H9 (cell line): ENCODE measurements at regions not wholly inside any gene's neighbourhood (a gene's known extent, or its start where the extent isn't known, plus 50 kb on each side); places are given as distances from the start of the nearest gene placed in this dataset.

ENCODE experiments used
- DNase-seq: peaks from one replicate; pipeline ENCODE4 v3.0.0-alpha.2; 2017
- H2AFZ ChIP-seq: one replicate; pipeline ENCODE4 v1.6.1; 2013; ENCODE audit warnings: mild to moderate bottlenecking, low read length, control low read depth, moderate library complexity
- H2AK5ac ChIP-seq: 2 replicates; pipeline ENCODE4 v1.6.1; 2013; ENCODE audit warnings: low read length, control low read depth, mixed read lengths; ENCODE audit not compliant: insufficient read length
- H2BK120ac ChIP-seq: one replicate; pipeline ENCODE4 v1.6.1; 2013; ENCODE audit warnings: low read depth, mild to moderate bottlenecking, low read length, control low read depth, inconsistent platforms; ENCODE audit not compliant: poor library complexity, severe bottlenecking
- H2BK12ac ChIP-seq: 2 replicates; pipeline ENCODE4 v1.6.1; 2013; ENCODE audit warnings: low read length, control low read depth, mixed read lengths, low read depth; ENCODE audit not compliant: insufficient read length
- H2BK15ac ChIP-seq: 2 replicates; pipeline ENCODE4 v1.6.1; 2013; ENCODE audit warnings: low read depth, low read length, control low read depth
- H2BK20ac ChIP-seq: one replicate; pipeline ENCODE4 v1.6.1; 2013; ENCODE audit warnings: low read depth, mild to moderate bottlenecking, low read length, control low read depth, inconsistent platforms; ENCODE audit not compliant: poor library complexity, severe bottlenecking
- H2BK5ac ChIP-seq: 2 replicates; pipeline ENCODE4 v1.6.1; 2013; ENCODE audit warnings: low read length, control low read depth, mixed read lengths; ENCODE audit not compliant: insufficient read length
- H3K14ac ChIP-seq: 2 replicates; pipeline ENCODE4 v1.6.1; 2013; ENCODE audit warnings: low read length, control low read depth; ENCODE audit not compliant: insufficient read depth
- H3K18ac ChIP-seq: 2 replicates; pipeline ENCODE4 v1.6.1; 2013; ENCODE audit warnings: low read depth, mild to moderate bottlenecking, mixed read lengths, low read length, control low read depth; ENCODE audit not compliant: insufficient read length
- H3K23ac ChIP-seq: 2 replicates; pipeline ENCODE4 v1.6.1; 2013; ENCODE audit warnings: low read length, control low read depth, mixed read lengths, low read depth; ENCODE audit not compliant: insufficient read length
- H3K23me2 ChIP-seq: 2 replicates; pipeline ENCODE4 v1.6.1; 2013; ENCODE audit warnings: low read depth, mild to moderate bottlenecking, mixed read lengths, low read length, control low read depth; ENCODE audit not compliant: insufficient read length, poor library complexity, severe bottlenecking
- H3K27ac ChIP-seq: 2 replicates; pipeline ENCODE4 v1.5.1; 2013; ENCODE audit warnings: low read length, control low read depth, mixed read lengths, low read depth; ENCODE audit not compliant: insufficient read length
- H3K27me3 ChIP-seq: 2 replicates; pipeline ENCODE4 v1.6.1; 2013; ENCODE audit warnings: low read length, control low read depth, inconsistent platforms; ENCODE audit not compliant: insufficient read depth
- H3K4ac ChIP-seq: 2 replicates; pipeline ENCODE4 v1.6.1; 2013; ENCODE audit warnings: low read depth, mild to moderate bottlenecking, control low read depth, inconsistent platforms, low read length, moderate library complexity
- H3K4me1 ChIP-seq: 2 replicates; pipeline ENCODE4 v1.6.1; 2013; ENCODE audit warnings: low read length, control low read depth, inconsistent platforms; ENCODE audit not compliant: insufficient read depth
- H3K4me2 ChIP-seq: 2 replicates; pipeline ENCODE4 v1.6.1; 2013; ENCODE audit warnings: low read length, control low read depth, mixed read lengths; ENCODE audit not compliant: insufficient read length, insufficient read depth
- H3K56ac ChIP-seq: 2 replicates; pipeline ENCODE4 v1.6.1; 2013; ENCODE audit warnings: low read depth, mild to moderate bottlenecking, mixed read lengths, low read length, control low read depth; ENCODE audit not compliant: insufficient read length
- H3K79me1 ChIP-seq: 2 replicates; pipeline ENCODE4 v1.6.1; 2013; ENCODE audit warnings: low read depth, mild to moderate bottlenecking, moderate library complexity, low read length, control low read depth, inconsistent platforms; ENCODE audit not compliant: insufficient read depth, poor library complexity, severe bottlenecking
- H3K79me2 ChIP-seq: 2 replicates; pipeline ENCODE4 v1.6.1; 2013; ENCODE audit warnings: low read length, control low read depth, inconsistent platforms; ENCODE audit not compliant: insufficient read depth
- H3K9ac ChIP-seq: 2 replicates; pipeline ENCODE4 v1.6.1; 2013; ENCODE audit warnings: low read length, control low read depth, mixed read lengths; ENCODE audit not compliant: insufficient read length; ENCODE audit errors: extremely low read depth
- H3K9me3 ChIP-seq: one replicate; pipeline ENCODE4 v1.6.1; 2013; ENCODE audit warnings: low read depth, low read length, inconsistent platforms; ENCODE audit not compliant: control insufficient read depth
- H3T11ph ChIP-seq: one replicate; pipeline ENCODE4 v1.6.1; 2013; ENCODE audit warnings: mild to moderate bottlenecking, low read length, control low read depth, inconsistent platforms
- H4K20me1 ChIP-seq: one replicate; pipeline ENCODE4 v1.6.1; 2013; ENCODE audit not compliant: control insufficient read depth, insufficient read length, insufficient read depth
- H4K5ac ChIP-seq: 2 replicates; pipeline ENCODE4 v1.6.1; 2013; ENCODE audit warnings: low read depth, mild to moderate bottlenecking, mixed read lengths, low read length, control low read depth; ENCODE audit not compliant: insufficient read length
- H4K8ac ChIP-seq: replicated peaks from 2 replicates; pipeline ENCODE4 v1.6.1; 2013; ENCODE audit warnings: low read length, control low read depth, mixed read lengths, low read depth; ENCODE audit not compliant: insufficient read length
- H4K91ac ChIP-seq: 2 replicates; pipeline ENCODE4 v1.6.1; 2013; ENCODE audit warnings: low read depth, mild to moderate bottlenecking, moderate library complexity, mixed read lengths, low read length, control low read depth; ENCODE audit not compliant: insufficient read length
- H3K27ac Mint-ChIP-seq, 3 experiments: 2 replicates in 2 of 3; 3 replicates in 1 of 3; pipeline ENCODE4 v1.8.0; 2020 to 2021; ENCODE audit warnings: mixed read lengths in 3 of 3, mild to moderate bottlenecking in 1 of 3, moderate library complexity in 1 of 3
- H3K27me3 Mint-ChIP-seq: 2 replicates; pipeline ENCODE4 v1.8.0; 2021; ENCODE audit warnings: low read depth, mild to moderate bottlenecking, moderate library complexity, mixed read lengths
- H3K36me3 Mint-ChIP-seq, 3 experiments: 2 replicates in 2 of 3; 3 replicates in 1 of 3; pipeline ENCODE4 v1.8.0; 2020 to 2021; ENCODE audit warnings: low read depth in 3 of 3, mixed read lengths in 3 of 3; ENCODE audit not compliant: insufficient read depth in 1 of 3
- H3K4me1 Mint-ChIP-seq, 2 experiments: 2 replicates each; pipeline ENCODE4 v1.8.0; 2020; ENCODE audit warnings: mixed read lengths in 2 of 2
- H3K4me3 Mint-ChIP-seq, 2 experiments: 2 replicates in 1 of 2; 3 replicates in 1 of 2; pipeline ENCODE4 v1.8.0; 2020 to 2021; ENCODE audit warnings: mild to moderate bottlenecking in 2 of 2, mixed read lengths in 2 of 2, moderate library complexity in 1 of 2
- H3K9me3 Mint-ChIP-seq, 2 experiments: 2 replicates in 1 of 2; 3 replicates in 1 of 2; pipeline ENCODE4 v1.8.0; 2020; ENCODE audit warnings: mild to moderate bottlenecking in 2 of 2, mixed read lengths in 2 of 2, moderate library complexity in 1 of 2
- CTCF ChIP-seq: fragments of 200-600 bp; sonication (generic); conservative IDR thresholded peaks from 3 replicates; pipeline ENCODE4 v1.8.0; 2021; ENCODE audit warnings: antibody characterized with exemption, mild to moderate bottlenecking
- WGBS: extraction: QIAGEN DNeasy Blood & Tissue Kit; methylation state at CpG from one replicate; pipeline ENCODE4 v1.1.7; 2013; ENCODE audit warnings: missing lambda C conversion rate, low lambda C conversion rate, mixed read lengths; ENCODE audit not compliant: insufficient read length; ENCODE audit errors: extremely low coverage; 5-methylcytosine and 5-hydroxymethylcytosine counted together

- Histone ChIP-seq H3K4me2 (no peak overlapping the region), H3K14ac (no peak overlapping the region), H3K23me2 (no peaks in the 10 kb centered on the region), H3K4me1 (no peaks in the 10 kb centered on the region), H3K18ac (no peak overlapping the region), H2BK120ac (no peak overlapping the region), H4K20me1 (no peaks in the 10 kb centered on the region), H4K91ac (no peak overlapping the region), H3K56ac (no peak overlapping the region), H4K8ac (no peak overlapping the region), H3K23ac (no peak overlapping the region), H3K79me1 (no peaks in the 10 kb centered on the region), H2BK12ac (no peak overlapping the region), H4K5ac (no peak overlapping the region), H3K9ac (no peak overlapping the region), H3K9me3 (no peaks in the 10 kb centered on the region), H3K4ac (no peak overlapping the region), H3K79me2 (no peaks in the 10 kb centered on the region), H2BK20ac (no peak overlapping the region), H3K27me3 (no peaks in the 10 kb centered on the region), H2BK15ac (no peak overlapping the region), H3K27ac (no peak overlapping the region), H2BK5ac (no peak overlapping the region), H2AFZ (no peak overlapping the region), H3T11ph (no peak overlapping the region), H2AK5ac (no peak overlapping the region)
- Mint-ChIP-seq H3K4me3 (no peak overlapping the region), H3K27me3 (no peaks in the 10 kb centered on the region), H3K27ac (no peak overlapping the region), H3K4me1 (no peaks in the 10 kb centered on the region), H3K36me3 (peaks cover 0 to 12% (median 2%) of the 10 kb centered on the region in 3 experiments; a peak in 3 of 7 replicates), H3K9me3 (peaks cover 7 to 10% of the 10 kb centered on the region in 2 experiments; a peak in 4 of 5 replicates)
- no CpG with 5 or more reads among the region's 5 CpGs for WGBS
- TF ChIP-seq CTCF: no peak
- DNase-seq: no peak
These were observed 330.7 kb upstream of the RASGEF1B start for GRCh38 chr4:81802285-81802846.
